ENCODE measurements at regions not wholly inside any gene's neighbourhood (a gene's known extent, or its start where the extent isn't known, plus 50 kb on each side); places are given as distances from the start of the nearest gene placed in this dataset.
"Not testable (repeated sequence)": the region's sequence is repeated elsewhere in the genome, so short reads cannot be mapped to it uniquely, and the experiment has no call there.

DNA sequence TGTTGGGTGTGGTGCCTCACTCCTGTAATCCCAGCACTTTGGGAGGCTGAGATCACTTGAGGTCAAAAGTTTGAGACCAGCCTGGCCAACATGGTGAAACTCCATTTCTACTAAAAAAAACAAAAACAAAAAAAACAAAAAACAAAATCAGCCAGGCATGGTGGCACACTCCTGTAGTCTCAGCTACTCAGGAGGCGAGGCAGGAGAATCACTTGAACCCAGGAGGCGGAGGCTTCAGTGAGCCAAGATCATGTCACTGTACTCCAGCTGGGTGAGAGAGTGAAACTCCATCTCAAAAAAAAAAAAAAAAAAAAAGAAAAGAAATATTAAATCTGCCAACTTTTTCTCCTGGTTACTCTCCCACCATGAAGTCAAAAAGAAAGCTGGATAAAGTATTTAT is 107.5 kb upstream of the SYNCRIP start:
- TF ChIP-seq, protein P1, sequence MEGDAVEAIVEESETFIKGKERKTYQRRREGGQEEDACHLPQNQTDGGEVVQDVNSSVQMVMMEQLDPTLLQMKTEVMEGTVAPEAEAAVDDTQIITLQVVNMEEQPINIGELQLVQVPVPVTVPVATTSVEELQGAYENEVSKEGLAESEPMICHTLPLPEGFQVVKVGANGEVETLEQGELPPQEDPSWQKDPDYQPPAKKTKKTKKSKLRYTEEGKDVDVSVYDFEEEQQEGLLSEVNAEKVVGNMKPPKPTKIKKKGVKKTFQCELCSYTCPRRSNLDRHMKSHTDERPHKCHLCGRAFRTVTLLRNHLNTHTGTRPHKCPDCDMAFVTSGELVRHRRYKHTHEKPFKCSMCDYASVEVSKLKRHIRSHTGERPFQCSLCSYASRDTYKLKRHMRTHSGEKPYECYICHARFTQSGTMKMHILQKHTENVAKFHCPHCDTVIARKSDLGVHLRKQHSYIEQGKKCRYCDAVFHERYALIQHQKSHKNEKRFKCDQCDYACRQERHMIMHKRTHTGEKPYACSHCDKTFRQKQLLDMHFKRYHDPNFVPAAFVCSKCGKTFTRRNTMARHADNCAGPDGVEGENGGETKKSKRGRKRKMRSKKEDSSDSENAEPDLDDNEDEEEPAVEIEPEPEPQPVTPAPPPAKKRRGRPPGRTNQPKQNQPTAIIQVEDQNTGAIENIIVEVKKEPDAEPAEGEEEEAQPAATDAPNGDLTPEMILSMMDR (IDR thresholded peaks at IDR 0.05): not testable (repeated sequence)
- TF ChIP-seq POLR2A (IDR thresholded peaks at IDR 0.05): not testable (repeated sequence)

All from right lobe of liver (tissue), 4 donors.